ENCODE measurements at regions not wholly inside any gene's neighbourhood (a gene's known extent, or its start where the extent isn't known, plus 50 kb on each side); places are given as distances from the start of the nearest gene placed in this dataset.

GRCh38 chr4:100103671-100104070, 86.6 kb downstream of the DDIT4L start:
- BruUV-seq (replicated peaks) = no TSS peak
- TF ChIP-seq CTCF (conservative IDR thresholded peaks at IDR 0.05) (no peak), EZH2 (IDR thresholded peaks at IDR 0.05; ENCODE audit: low read depth) (no peak)
- DNase-seq = no peak
- Histone ChIP-seq H2AFZ (no peak overlapping the region), H3K9me2 (ENCODE audit: insufficient read depth) (no peaks in the 10 kb centered on the region), H3K4me2 (no peak overlapping the region), H3K9me3 (ENCODE audit: insufficient read depth, low read depth) (no peaks in the 10 kb centered on the region), H3K36me3 (ENCODE audit: low read depth) (no peaks in the 10 kb centered on the region), H3K4me3 (no peak overlapping the region), H4K20me1 (ENCODE audit: insufficient read depth) (no peaks in the 10 kb centered on the region), H3K27me3 (ENCODE audit: insufficient read depth, low read depth) (no peaks in the 10 kb centered on the region), H3K27ac (no peak overlapping the region), H3K4me1 (replicated peaks; ENCODE audit: insufficient read depth) (no peaks in the 10 kb centered on the region), H3F3A (ENCODE audit: insufficient read depth, low read depth) (no peaks in the 10 kb centered on the region), H3K79me2 (ENCODE audit: low read depth) (no peaks in the 10 kb centered on the region)
- intact Hi-C loops (cut with micrococcal nuclease; ENCODE audit: unreplicated experiment) = no loop called here
- ChIA-PET CTCF (no interaction called here), POLR2A (ENCODE audit: unreplicated experiment) (no interaction called here)

DNA sequence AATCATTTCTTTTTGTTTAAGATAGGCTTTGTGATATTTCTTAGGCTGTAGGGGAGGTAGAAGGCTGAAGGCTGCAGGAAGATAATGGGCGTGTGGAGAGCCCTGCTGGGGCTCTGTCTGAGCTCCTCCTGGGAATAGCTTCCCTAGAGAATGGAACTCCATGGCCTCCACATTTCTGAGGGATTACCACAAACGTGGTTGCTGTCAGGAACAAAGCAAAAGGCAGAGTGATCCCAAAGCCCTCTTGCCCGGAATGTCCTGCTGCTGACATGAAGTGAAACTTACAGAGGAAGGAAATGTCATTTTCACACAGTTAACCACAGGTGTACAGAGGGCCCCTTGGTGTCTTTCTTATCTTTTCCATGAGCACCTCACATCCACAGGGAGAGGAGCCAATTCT, 89.3 kb downstream of the DDIT4L start:
- Histone ChIP-seq H3F3A (ENCODE audit: insufficient read depth, low read depth) (no peaks in the 10 kb centered on the region), H3K4me1 (replicated peaks; ENCODE audit: insufficient read depth) (no peaks in the 10 kb centered on the region), H3K9me3 (ENCODE audit: insufficient read depth, low read depth) (no peaks in the 10 kb centered on the region), H3K4me2 (no peak overlapping the region), H3K36me3 (ENCODE audit: low read depth) (no peaks in the 10 kb centered on the region), H3K27me3 (ENCODE audit: insufficient read depth, low read depth) (no peaks in the 10 kb centered on the region), H3K4me3 (no peak overlapping the region), H2AFZ (no peak overlapping the region), H3K79me2 (ENCODE audit: low read depth) (no peaks in the 10 kb centered on the region), H3K9me2 (ENCODE audit: insufficient read depth) (no peaks in the 10 kb centered on the region), H3K27ac (no peak overlapping the region), H4K20me1 (ENCODE audit: insufficient read depth) (no peaks in the 10 kb centered on the region)
- TF ChIP-seq EZH2 (IDR thresholded peaks at IDR 0.05; ENCODE audit: low read depth) (no peak), CTCF (conservative IDR thresholded peaks at IDR 0.05) (no peak)
- ChIA-PET CTCF (no interaction called here), POLR2A (ENCODE audit: unreplicated experiment) (no interaction called here)
- no peak for DNase-seq
- intact Hi-C loops (cut with micrococcal nuclease; ENCODE audit: unreplicated experiment) = no loop called here
- BruUV-seq (replicated peaks) = no TSS peak

DNA sequence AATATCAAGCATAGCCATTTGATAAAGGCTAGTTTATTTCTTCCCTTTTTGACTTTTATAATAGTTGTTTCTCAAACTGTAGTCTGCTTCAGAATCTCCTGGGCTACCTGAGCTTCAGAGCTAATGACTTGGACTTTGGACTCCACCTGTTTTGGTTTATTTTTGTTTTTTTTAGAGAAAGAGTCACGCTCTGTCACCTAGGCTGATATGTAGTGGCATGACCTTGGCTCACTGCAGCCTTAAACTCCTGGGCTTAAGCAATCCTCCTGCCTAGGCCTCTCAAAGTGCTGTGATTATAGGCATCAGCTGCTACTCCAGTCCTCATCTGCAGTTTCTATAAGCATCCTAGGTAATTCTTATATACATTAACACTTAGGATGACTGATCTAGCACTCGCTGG, 90.5 kb downstream of the DDIT4L start:
- no peak for DNase-seq
- BruUV-seq (replicated peaks) = no TSS peak
- H3K27me3 ChIP-seq (ENCODE audit: insufficient read depth, low read depth) = no peaks in the 10 kb centered on the region
- H3F3A ChIP-seq (ENCODE audit: insufficient read depth, low read depth) = no peaks in the 10 kb centered on the region
- no peaks in the 10 kb centered on the region for H3K9me3 ChIP-seq (ENCODE audit: insufficient read depth, low read depth)
- no peak overlapping the region for H3K4me3 ChIP-seq
- TF ChIP-seq CTCF (conservative IDR thresholded peaks at IDR 0.05) (no peak), EZH2 (IDR thresholded peaks at IDR 0.05; ENCODE audit: low read depth) (no peak)
- no peaks in the 10 kb centered on the region for H4K20me1 ChIP-seq (ENCODE audit: insufficient read depth)
- H3K79me2 ChIP-seq (ENCODE audit: low read depth) = no peaks in the 10 kb centered on the region
- no peak overlapping the region for H3K4me2 ChIP-seq
- no peaks in the 10 kb centered on the region for H3K4me1 ChIP-seq (replicated peaks; ENCODE audit: insufficient read depth)
- ChIA-PET POLR2A (ENCODE audit: unreplicated experiment) (no interaction called here), CTCF (no interaction called here)
- no peak overlapping the region for H3K27ac ChIP-seq
- no peaks in the 10 kb centered on the region for H3K9me2 ChIP-seq (ENCODE audit: insufficient read depth)
- intact Hi-C loops (cut with micrococcal nuclease; ENCODE audit: unreplicated experiment) = no loop called here
- no peaks in the 10 kb centered on the region for H3K36me3 ChIP-seq (ENCODE audit: low read depth)
- no peak overlapping the region for H2AFZ ChIP-seq
